NCI-H774 (cell line): ENCODE measurements at regions not wholly inside any gene's neighbourhood (a gene's known extent, or its start where the extent isn't known, plus 50 kb on each side); places are given as distances from the start of the nearest gene placed in this dataset.

ENCODE experiments used
- DNase-seq: peaks from one replicate; lab custom pipeline; 2025; lab: John Stamatoyannopoulos, UW

GRCh38 chr4:120431180-120431579 lies 364.5 kb upstream of the MAD2L1 start:
- no peak for DNase-seq

- DNase-seq, result no peak
Measured at GRCh38 chr4:120418146-120418545, 351.5 kb upstream of the MAD2L1 start.

- DNase-seq, result no peak
Measured at GRCh38 chr4:120415896-120416295, 349.2 kb upstream of the MAD2L1 start.

GRCh38 chr4:120406960-120407359 lies 340.3 kb upstream of the MAD2L1 start:
- no peak for DNase-seq

GRCh38 chr4:120403296-120403695 lies 336.6 kb upstream of the MAD2L1 start:
- no peak for DNase-seq

- DNase-seq, result no peak
Measured at GRCh38 chr4:120400441-120400840, 333.8 kb upstream of the MAD2L1 start.

- DNase-seq, result no peak
Measured at GRCh38 chr4:120399826-120400225, 333.2 kb upstream of the MAD2L1 start.

- no peak for DNase-seq
Measured at GRCh38 chr4:120395746-120396145, 329.1 kb upstream of the MAD2L1 start.

GRCh38 chr4:120355881-120356280 lies 289.2 kb upstream of the MAD2L1 start:
- DNase-seq, result no peak

GRCh38 chr4:120354381-120354780 lies 287.7 kb upstream of the MAD2L1 start:
- DNase-seq, result no peak

GRCh38 chr4:120353235-120353634 lies 286.6 kb upstream of the MAD2L1 start:
- DNase-seq, result no peak

- no peak for DNase-seq
Measured at GRCh38 chr4:120352739-120353138, 286.1 kb upstream of the MAD2L1 start.

GRCh38 chr4:120348948-120349347 lies 282.3 kb upstream of the MAD2L1 start:
- no peak for DNase-seq

GRCh38 chr4:120348521-120348920 lies 281.9 kb upstream of the MAD2L1 start:
- DNase-seq, result no peak

GRCh38 chr4:120331486-120332370 lies 265.1 kb upstream of the MAD2L1 start:
- DNase-seq, result peak; percentile 4

- DNase-seq, result no peak
Measured at GRCh38 chr4:120329386-120329785, 262.7 kb upstream of the MAD2L1 start.

GRCh38 chr4:120327276-120327675 lies 260.6 kb upstream of the MAD2L1 start:
- DNase-seq, result no peak

GRCh38 chr4:120319046-120319767 lies 252.6 kb upstream of the MAD2L1 start:
- no peak for DNase-seq

GRCh38 chr4:120318196-120318846 lies 251.7 kb upstream of the MAD2L1 start:
- DNase-seq, result no peak

- DNase-seq, result no peak
Measured at GRCh38 chr4:120317713-120318112, 251.1 kb upstream of the MAD2L1 start.

GRCh38 chr4:120316416-120316815 lies 249.8 kb upstream of the MAD2L1 start:
- DNase-seq, result no peak

GRCh38 chr4:120314969-120315368 lies 248.3 kb upstream of the MAD2L1 start:
- no peak for DNase-seq

- no peak for DNase-seq
Measured at GRCh38 chr4:120304801-120305200, 238.2 kb upstream of the MAD2L1 start.
